CD1c-positive myeloid dendritic cell (primary cell): ENCODE measurements at regions not wholly inside any gene's neighbourhood (a gene's known extent, or its start where the extent isn't known, plus 50 kb on each side); places are given as distances from the start of the nearest gene placed in this dataset.
A peak's percentile ranks its signal among the peaks of the same experiment; 100 is the strongest.

Experiments
- DNase-seq: peaks from one replicate; pipeline ENCODE4 v3.0.0-alpha.2; 2016; ENCODE audit errors: extremely low spot score

DNA sequence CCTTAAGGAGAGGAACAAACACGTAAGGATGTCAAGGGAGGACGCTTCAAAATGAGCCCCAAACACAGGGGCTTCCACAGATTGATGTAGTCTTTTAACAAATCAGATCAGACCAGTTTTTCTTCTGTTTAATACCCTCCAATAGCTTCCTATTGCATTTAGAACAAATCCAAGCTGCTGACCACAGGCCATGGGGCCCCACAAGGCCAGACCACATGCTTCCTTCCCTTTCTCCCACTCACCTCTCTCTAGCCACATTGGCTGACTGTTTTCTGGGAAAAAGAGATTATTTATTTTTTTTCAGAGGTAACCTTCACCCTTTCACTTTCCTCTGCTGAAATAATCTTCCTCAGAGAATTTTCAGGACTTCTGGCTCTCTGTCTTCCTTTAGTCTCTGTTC lies 380.6 kb downstream of the SIPA1L2 start:
- peak; percentile 17 for DNase-seq

DNA sequence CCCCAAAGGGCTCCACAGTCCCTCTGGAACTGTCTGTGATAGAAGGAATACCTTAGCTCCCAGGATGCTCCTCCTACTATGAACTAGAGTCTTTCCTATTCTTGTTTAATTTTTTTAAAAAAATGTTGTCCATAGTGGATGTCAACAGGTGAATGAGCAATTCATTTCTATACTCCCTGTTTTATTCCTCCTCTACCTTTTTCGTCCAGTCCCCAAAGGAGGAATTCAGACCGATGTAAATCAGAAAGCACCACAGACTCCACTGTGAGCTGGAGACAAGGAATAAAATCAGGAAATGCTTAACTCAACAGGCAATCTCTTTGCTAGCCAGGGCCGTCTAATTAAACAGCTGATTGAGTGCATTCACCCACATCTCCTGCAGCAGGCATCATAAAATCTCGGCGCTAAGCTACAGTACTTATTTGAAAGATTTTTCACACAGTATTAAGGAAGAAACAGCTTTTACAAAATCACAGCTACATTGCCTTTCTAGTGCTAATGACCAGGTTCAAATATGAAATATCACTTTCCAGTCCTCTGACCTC lies 381.6 kb downstream of the SIPA1L2 start:
- DNase-seq, result no peak

DNA sequence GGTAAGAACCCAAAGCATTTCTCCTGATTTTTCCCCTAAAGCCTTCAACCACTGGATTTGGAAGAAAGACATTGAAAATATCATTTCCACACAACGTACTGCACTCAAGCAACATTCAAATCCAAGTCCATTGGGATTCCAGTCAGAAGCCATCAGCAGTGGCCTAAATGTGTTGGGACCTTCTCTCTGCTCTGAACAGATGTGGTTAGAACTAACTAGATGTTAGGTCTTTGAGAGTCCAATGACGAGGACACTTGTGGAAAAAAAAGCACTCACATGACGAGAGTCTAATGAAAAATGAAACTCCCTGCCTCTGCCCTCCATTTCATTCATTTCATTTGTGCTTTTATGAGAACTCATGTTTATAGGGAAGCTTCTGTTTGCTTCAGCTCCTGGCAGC lies 382.3 kb downstream of the SIPA1L2 start:
- no peak for DNase-seq

DNA sequence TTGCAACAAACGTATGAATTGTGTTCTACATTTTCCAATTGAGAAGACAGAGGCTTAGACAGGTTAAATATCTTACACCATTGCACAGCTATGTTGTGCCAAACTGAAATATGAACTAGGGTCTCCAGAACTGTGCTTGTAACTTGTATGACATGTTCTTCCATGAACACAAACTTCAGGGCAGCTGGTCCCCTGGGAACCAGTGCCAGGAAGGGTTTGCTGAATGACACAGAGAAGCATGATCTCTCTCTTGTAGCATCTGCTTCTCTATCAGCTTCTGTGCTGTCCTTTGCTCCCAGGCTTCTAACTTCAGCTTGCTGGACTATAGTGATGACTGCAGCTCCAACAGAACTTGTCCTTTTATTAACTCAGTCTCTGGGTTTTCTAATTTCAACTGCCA lies 385.5 kb downstream of the SIPA1L2 start:
- no peak for DNase-seq

DNA sequence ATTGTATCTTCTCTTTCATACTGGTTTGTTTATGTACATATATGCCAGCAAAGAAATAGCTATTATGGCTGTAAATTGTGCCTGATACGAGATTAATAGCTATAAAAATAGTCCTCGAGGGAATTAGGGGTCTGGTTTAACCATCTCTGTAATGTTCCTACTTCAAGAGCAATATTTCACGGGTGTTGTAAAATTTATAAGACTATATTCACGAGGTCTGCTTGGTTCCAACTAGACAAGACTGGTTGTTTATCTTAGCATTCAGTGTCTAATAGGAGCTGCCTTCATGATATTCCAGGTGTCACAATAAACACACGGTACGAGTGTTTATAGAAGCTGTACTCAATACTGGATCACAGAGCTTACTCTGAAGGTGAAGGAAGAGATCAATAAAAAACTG lies 389.9 kb downstream of the SIPA1L2 start:
- no peak for DNase-seq

DNA sequence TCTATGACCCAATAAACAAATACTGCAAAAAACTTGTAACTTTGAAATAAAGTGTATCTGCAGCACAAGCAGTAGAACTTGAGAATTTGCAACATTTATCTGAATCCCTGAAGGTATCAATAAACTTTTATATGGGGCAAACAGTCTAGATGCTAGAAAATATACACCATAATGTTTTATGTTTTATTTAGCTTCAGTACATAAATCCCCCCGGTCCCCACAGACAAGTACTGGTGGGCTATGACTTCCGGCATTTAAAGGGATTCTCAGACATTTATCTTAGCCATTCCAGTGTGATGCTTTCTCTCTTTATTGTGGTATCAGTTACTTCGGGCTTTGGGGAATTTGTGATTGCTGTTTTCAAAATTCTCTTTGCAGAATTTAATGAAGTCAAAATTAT lies 390.4 kb downstream of the SIPA1L2 start:
- no peak for DNase-seq

DNA sequence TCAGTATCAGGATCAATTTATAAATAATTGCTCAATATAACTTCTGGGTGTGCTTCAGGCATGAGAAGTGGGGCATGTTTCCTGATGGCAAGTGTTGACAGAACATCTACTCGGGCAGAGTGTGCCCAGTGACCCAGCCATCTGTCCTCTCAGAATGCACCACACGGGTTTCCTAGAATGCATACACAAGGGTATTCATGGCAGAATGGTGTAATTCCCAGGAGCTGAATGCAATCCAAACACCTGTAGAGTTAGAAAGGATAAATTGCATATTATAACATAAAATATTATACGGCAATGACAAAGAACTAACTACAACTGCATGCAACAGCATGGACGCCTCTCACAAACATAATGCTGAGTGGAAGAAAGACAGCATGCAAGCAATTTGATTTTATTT lies 391.9 kb downstream of the SIPA1L2 start:
- no peak for DNase-seq

DNA sequence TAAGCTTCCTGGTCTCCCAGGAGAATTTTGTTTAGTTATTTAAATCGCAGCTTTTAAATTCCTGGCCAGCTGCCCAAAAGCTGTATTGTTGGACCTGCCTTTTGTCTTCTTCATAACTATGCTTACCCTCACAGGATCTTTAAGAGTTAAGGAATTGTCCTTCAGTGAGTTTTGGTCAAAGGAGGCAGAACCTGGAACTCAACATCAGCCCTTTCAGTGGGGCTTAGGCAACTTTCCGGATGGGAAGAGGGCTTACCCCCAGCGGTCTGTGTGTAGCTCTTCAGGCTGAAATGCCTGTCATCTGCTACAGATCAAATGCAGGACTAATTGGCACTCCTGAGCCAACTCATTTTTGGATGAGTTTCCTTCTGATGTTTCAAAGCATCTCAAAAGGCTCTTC lies 402.6 kb downstream of the SIPA1L2 start:
- DNase-seq, result no peak

DNA sequence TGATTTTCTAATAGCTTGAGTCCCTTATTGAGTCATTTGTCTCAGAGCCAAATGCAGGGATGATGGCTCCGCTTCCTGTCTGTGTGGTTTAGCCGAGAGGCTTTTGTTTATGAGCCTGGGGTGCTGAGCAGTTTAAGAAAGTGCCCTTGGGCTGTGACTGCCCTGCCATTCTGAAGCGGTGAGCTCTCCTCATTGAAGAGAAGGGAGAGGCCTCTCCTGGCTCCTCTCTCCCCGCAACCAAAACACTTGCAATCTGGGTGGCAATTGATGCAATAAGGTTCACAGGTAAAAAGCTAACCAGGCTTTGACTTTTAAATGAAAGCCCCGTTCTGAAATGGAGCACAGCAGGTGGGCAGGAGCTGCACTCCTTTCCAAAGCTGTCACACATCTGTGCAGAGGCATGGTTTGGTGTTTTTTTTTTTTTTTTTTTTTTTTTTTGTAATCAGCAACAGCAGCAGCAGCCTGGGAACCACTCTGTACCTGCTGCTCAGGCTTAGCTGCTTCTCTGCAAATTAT lies 403.7 kb downstream of the SIPA1L2 start:
- DNase-seq, result no peak

DNA sequence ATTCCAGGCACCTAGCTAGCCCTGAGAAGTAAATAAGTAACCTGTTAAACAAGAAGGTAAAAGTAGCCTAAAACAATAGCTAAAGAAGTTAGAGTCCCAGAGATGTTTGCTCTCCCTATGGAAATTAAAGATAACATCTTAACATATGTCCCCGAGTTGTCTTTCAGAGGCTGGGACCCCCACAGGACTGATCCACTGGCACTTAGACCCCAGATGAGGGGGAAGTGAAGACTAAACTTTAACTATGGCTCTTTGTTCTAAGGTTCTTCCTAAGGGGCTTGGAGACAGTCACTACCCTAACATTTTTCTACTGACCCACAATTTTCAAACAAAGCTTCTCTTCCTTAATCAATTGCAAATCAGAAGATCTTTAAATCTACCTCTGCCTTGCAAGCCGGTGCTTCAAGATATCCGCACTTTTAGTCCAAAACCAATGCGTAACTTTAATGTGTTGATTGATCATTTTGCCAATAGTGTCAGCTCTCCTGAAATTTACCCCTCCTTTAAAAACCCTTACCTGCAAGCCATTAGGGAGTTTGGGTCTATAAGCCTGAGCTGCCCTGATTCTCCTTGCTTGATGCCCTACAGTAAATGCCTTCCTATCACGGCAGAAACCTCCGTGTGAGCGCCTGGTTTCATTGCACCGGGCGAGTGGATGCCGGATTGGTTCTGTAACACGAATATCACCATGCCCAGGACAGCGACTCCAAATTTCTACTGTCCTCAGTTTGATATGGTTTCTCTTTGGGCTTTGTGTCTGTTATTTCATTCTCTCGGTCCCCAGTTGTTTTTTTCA lies 404.4 kb downstream of the SIPA1L2 start:
- no peak for DNase-seq

DNA sequence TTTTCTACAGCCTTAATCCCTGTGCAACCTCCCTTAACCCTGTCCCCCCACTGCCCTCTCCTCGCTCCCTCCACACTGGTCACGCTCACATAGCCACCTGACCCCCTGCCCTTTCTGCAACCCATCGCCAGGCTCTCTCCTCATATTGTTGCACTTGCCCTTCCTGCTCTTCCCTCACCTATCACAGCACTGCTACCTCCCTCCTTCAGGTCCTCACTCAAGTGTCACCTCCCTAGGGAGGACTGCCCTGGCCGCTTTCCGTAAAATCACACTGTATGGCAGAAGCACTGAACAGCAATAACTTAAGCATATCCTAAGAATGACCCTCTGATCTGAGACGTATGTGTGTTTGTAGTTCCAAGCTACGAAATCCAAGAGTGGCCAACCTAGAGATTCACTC lies 406.0 kb downstream of the SIPA1L2 start:
- DNase-seq, result no peak

DNA sequence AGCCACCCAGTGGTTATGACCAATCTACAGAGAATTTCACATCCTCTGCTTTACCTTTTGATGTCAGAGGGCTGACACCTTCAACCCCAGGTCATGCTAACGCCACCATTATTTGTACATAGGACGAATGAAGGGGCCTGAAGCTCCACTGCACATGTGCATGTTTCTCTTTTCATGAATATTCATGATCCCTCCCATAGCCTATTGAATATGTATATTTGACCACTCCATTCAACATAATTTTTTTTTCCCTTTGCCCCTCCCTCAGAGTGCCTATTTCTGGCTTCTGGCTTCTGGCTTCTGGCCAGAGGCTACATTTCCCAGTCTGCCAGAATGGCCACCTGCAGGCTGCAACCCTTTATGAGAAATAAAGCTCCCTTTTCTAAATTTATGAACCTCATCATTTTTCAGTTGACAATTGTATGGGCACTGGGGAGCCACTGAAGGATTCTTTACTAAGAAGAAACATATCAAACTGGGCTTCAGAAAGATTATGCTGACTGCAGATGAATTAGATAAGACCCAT lies 406.7 kb downstream of the SIPA1L2 start:
- no peak for DNase-seq

DNA sequence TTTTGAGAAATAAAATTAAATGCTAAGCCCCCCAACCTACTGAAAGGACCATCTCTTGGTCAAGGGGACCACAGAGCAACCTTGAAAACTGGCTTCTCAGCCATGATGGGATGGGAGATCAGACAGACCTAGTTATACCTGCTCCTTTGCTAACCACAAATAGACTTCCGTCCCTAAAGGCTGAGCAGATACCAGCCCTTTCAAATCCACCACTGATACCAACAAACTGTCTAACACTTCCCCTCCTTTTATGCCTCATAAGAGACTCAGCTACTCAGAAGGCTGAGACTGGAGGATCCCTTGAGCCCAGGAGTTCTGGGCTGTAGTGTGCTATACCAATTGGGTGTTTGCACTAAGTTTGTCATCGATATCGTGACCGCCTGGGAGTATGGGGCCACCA lies 407.3 kb downstream of the SIPA1L2 start:
- DNase-seq, result no peak

DNA sequence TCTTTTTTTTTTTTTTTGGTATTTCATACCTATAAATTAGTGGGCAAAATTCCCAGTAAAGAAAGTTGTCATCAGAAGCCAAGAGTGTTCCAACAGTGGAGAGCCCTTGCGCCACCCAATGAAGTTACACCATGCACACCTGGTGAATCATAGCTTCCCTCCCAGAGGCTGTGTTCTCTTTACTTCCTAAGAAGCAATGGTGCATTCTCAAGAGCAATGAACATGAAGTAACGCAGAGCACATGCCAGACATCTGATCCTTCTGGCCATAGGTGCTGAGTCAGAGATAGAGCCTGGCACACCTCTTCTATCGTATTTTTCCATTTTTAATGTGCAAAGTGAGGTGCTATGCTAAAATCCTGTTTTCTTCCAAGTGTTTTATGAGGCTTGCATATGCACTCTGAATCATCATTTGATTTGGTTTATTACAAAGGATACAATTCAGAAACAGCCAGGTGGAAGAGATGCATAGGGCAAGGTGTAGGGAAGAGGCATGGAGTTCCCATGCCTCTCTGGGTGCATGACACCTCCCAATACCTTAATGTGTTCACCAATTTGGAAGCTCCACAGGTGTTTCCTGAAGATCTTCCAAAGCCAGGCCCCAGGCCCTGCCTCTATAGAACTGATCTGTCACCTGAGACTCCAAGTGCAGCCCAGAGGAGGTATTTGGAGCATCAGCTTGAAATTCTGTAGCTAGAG lies 408.0 kb downstream of the SIPA1L2 start:
- no peak for DNase-seq

DNA sequence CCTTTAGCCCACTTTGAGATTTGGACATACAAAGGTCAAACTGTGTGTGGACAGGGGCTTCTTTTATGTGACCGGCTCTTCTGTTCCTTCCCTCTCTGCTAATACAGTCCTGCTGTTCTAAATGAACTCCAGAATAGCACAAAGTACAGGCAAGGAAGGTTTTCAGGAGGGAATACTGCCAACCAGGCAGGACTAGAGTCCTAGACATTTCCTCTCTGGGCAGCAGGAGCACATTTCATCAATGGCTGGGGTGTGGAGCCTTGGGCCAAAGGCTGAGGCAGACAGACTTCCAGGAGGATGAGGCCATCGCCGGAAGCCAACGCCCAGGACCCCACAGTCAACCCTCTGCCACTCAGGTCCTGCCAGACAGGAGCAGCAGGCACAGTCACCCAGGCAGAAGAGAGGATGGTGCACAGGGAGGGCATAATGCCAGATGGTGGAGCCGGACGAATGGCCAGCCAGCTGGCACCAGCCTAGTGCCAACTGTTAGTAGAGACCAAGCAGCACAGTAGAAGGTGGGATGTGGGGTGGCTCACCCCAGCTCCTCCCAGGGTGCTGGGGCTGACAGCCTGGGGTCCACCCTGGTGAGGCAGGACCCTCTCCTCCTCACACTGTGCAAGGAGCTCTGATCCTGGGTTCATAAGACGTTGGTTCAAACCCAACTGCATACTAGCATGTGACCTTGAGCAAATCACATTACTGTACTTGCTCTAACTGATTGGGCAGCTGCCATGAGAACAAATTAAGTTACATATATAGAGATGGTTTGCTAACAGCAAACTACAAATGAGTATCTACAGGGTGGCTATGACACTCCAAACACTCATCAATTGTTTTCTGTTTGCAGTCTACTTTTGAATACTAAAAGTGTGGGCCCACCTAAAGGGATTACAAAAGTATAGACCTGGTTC lies 410.7 kb downstream of the SIPA1L2 start:
- DNase-seq, result no peak

DNA sequence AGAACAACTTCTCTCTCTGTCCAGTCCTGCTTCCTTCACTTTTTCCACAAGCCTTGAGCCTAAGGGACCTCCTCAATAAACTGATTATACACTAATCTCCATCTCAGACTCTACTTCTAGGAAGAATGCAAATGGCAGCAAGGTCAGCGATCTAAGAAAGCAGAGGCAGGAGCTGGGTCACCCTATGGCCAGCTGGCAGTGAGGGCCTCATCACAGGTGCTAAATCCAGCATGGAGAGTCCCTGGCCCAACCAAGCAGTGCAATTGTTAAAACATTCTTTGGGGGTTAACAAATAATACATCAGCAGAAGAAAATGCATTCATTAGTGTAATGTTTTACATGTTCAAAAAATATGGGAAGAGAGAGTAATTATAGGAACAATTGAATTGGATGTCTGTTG lies 416.0 kb downstream of the SIPA1L2 start:
- DNase-seq, result no peak

DNA sequence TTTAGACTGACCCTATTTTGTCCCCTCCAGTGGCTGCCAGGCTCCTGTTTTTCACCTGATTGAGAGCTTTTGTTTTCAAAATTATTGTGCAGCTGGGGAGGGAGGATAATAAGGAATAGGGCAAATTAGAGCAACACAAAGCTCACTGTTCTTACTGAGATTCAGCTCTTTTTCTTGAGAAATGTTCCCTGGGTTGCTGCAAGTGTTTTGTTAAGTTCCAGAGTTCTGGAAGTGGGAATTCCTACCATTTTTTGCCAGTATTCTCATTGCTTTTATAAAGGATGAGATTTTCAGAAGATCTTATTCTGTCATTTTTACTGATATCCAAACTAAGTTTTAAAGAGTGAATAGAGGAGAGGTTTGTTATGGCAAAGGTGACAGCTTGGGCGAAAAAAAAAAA lies 417.7 kb downstream of the SIPA1L2 start:
- DNase-seq, result no peak

DNA sequence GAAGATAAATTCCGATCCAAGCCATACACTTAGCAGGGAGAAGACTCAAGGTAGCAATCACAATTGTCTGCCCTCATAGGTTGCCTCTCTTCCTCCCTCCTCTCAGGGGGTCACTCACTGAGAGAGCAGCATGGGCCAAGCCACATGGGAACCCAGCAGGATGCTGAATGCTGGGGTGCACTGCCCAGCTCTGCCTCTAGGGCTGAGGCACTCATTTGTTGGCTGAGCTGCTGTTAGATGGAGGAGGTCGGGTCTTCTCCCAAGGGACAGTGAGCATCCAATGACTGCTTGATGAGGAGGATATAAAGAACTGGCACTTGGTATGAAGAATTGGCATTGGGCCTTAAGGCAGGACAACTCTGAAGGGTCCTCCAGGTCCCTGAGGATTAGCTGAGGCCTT lies 418.8 kb downstream of the SIPA1L2 start:
- DNase-seq, result no peak

DNA sequence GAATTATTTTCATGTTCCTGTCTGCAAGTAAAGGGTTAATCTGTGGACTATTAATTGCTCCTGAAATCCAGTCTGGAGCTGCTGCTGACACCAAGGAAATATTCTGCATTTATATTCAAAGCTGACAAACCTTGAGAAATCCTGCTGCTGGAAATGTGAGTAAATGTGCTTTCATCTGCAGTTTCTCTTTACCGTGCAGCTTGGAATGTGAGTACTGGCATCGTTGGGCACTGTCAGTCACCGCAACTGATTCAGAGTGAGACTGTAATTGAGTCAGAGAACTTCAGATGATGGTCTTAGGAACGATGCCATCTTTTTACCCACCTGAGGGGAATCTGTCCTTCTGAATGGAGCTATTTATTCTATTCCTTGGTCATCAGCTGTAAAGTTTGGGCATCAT lies 420.6 kb downstream of the SIPA1L2 start:
- no peak for DNase-seq

DNA sequence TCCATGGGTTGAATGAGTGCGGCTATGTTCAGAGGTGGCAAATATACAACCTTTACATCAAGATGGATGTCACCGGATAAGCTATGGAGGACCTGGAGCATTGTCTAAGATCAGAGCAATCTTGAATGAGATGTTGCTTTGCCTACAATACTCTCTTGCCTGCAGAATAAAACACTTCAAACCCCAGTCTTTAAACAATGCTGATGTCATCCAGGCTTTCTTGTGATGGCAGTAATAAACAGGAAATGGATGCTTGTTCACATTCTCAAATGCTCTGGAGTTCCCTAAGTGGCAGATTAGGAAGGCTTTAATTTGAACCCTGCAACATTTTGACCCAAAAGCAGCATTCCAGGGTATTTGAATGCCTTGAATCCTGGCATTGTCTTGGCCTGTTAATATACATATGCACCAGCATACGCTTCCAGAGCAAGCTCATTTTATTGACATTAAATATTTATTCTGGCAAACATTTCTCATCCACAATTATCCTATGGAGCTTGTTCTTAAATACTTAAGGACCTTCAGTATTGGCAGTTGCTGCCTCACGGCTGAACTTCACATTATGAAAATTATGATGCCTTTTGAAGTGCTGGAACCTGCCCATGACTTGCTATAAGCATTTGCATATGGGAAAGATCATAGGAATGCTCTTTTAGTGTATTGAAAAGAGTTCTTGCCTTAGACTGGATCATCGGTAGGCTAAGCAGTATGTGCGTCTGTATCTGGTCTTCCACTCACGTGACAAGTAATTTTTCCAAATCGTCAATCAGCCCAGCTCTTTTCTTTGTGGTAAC lies 422.7 kb downstream of the SIPA1L2 start:
- no peak for DNase-seq

DNA sequence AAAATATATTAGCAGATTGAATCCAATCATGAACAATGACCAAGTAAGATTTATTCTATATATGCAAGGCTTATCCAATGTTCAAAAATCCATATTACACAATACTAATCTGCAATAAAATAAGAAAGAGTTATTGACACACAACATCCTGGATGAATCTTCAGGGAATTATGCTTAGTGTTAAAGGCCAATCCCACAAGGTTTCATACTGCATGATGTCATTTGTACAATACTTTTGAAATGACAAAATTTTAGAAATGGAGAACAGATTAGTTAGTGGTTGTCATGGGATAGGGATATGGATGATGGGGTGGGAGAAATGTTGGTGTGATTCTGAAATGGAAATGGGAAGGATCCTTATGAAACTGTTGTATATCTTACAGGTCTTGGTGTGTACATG lies 425.7 kb downstream of the SIPA1L2 start:
- no peak for DNase-seq
